Adrenal gland (tissue), 5 donors: ENCODE measurements at regions not wholly inside any gene's neighbourhood (a gene's known extent, or its start where the extent isn't known, plus 50 kb on each side); places are given as distances from the start of the nearest gene placed in this dataset.

Source experiments
- POLR2A ChIP-seq, 2 donors: fragments of 450-650 bp; IDR thresholded peaks; one replicate each; pipeline ENCODE4 v1.6.1; 2017; ENCODE audit warnings: antibody characterized with exemption in 2 of 2, mild to moderate bottlenecking in 2 of 2, moderate library complexity in 1 of 2
- TF ChIP-seq, protein P1 (sequence below), 6 experiments: fragments of 450-650 bp in 4 of 6; fragments of 200-600 bp in 2 of 6; sonication (generic) in 1 of 6; IDR thresholded peaks; 1 replicate in 5 of 6; 2 replicates in 1 of 6; pipeline versions ENCODE4 v1.5.1 to v1.8.0; 2016 to 2021; ENCODE audit warnings: antibody characterized with exemption in 6 of 6, mild to moderate bottlenecking in 2 of 6, moderate library complexity in 1 of 6
- donor health status: DM: no; HTN: no; CAD: no.

DNA sequence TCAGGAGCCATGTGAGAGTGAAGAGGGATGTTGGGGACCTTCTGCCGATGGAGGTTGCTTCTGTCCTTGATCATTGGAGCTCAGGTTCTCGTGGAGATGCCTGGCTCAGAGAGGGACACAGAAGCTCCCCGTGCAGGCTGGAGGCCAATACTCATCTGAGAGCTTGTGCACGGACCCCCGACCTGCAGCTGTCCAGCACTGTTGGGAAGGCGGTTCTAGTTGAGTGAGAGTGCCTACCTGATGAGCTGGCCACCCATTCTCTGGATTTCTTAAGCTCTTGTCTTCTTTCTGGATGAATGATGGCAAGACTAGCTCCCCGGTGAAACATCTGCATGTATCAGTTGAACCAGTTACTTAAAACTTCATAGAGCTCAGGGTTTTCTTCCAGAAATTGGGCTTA is 247.6 kb upstream of the MKI67 start:
- TF ChIP-seq POLR2A (IDR thresholded peaks at IDR 0.05): no peak
- TF ChIP-seq, protein P1, sequence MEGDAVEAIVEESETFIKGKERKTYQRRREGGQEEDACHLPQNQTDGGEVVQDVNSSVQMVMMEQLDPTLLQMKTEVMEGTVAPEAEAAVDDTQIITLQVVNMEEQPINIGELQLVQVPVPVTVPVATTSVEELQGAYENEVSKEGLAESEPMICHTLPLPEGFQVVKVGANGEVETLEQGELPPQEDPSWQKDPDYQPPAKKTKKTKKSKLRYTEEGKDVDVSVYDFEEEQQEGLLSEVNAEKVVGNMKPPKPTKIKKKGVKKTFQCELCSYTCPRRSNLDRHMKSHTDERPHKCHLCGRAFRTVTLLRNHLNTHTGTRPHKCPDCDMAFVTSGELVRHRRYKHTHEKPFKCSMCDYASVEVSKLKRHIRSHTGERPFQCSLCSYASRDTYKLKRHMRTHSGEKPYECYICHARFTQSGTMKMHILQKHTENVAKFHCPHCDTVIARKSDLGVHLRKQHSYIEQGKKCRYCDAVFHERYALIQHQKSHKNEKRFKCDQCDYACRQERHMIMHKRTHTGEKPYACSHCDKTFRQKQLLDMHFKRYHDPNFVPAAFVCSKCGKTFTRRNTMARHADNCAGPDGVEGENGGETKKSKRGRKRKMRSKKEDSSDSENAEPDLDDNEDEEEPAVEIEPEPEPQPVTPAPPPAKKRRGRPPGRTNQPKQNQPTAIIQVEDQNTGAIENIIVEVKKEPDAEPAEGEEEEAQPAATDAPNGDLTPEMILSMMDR (IDR thresholded peaks at IDR 0.05): no peak
